Choroid plexus epithelial cell (primary cell): ENCODE measurements at regions not wholly inside any gene's neighbourhood (a gene's known extent, or its start where the extent isn't known, plus 50 kb on each side); places are given as distances from the start of the nearest gene placed in this dataset.

Experiments used
- DNase-seq: peaks from one replicate; pipeline ENCODE4 v3.0.0-alpha.2; 2010; ENCODE audit warnings: low read depth
- H3K4me3 ChIP-seq: 2 replicates; pipeline ENCODE4 v1.5.1; 2011; ENCODE audit warnings: low read depth, mild to moderate bottlenecking, control low read depth, low read length, moderate library complexity
- TF ChIP-seq, protein P1 (sequence below): conservative IDR thresholded peaks from 2 replicates; pipeline ENCODE4 v1.5.1; 2011; ENCODE audit warnings: low read depth, mild to moderate bottlenecking, control low read depth, inconsistent platforms, low read length, moderate library complexity

DNA sequence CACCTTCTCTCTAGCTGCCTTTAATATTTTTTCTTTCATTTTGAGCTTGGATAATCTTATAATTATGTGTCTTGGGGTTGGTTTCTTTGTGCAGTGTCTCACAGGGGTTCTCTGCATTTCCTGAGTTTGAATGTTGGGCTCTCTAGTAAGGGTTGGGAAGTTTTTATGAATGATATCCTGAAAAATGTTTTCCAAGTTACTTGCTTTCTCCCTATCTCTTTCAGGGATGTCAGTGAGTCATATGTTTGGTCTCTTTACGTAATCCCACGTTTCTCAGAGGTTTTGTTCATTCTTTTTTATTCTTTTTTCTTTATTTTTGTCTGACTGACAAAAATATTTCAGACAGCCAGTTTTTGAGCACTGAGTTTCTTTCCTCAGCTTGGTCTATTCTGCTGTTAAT, 55.4 kb upstream of the CCDC190 start:
- H3K4me3 ChIP-seq: no peak overlapping the region
- TF ChIP-seq, protein P1, sequence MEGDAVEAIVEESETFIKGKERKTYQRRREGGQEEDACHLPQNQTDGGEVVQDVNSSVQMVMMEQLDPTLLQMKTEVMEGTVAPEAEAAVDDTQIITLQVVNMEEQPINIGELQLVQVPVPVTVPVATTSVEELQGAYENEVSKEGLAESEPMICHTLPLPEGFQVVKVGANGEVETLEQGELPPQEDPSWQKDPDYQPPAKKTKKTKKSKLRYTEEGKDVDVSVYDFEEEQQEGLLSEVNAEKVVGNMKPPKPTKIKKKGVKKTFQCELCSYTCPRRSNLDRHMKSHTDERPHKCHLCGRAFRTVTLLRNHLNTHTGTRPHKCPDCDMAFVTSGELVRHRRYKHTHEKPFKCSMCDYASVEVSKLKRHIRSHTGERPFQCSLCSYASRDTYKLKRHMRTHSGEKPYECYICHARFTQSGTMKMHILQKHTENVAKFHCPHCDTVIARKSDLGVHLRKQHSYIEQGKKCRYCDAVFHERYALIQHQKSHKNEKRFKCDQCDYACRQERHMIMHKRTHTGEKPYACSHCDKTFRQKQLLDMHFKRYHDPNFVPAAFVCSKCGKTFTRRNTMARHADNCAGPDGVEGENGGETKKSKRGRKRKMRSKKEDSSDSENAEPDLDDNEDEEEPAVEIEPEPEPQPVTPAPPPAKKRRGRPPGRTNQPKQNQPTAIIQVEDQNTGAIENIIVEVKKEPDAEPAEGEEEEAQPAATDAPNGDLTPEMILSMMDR: no peak
- peak; percentile 53 for DNase-seq

DNA sequence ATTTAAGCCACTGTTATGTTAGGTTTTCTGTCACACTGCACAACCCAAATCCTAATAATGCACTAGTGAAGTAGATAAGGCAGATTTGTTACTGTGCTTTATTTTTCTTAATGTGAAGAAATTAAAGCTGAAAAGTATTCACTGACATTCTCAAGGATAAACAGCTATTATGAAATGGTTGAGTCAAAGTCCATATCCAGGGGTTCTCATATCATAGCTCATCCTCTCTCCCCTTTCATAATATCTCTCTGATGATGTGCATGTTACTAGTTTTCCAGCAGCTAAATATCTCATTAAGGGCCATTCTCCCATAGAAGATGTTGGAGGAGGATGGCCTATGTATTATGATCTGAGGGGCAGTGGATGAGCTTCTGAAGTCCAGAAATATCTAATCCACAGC, 53.6 kb upstream of the CCDC190 start:
- TF ChIP-seq, protein P1: no peak
- DNase-seq: no peak

DNA sequence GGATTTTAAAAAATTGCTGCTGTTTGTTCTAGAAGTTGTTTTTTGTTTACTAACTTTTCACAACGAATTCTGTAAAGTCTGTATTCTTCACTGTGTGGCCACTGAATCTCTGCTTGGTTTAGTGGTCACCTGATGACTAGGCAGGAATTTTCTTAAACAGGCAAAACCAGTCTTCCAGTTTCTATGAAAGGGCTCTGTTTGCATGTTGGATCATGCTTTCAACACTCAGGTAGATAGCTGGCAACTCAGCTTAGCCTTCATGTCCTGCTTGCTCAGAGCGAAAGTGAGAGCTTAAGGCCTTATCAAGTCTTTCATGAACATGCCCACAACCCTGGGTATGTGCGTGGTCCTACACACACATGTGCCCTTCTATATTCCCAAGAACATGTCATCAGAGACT, 52.4 kb upstream of the CCDC190 start:
- H3K4me3 ChIP-seq: no peak overlapping the region
- DNase-seq: no peak
- TF ChIP-seq, protein P1: no peak

More for the DNA sequence above, 53.6 kb upstream of the CCDC190 start:
- H3K4me3 ChIP-seq: no peak overlapping the region

DNA sequence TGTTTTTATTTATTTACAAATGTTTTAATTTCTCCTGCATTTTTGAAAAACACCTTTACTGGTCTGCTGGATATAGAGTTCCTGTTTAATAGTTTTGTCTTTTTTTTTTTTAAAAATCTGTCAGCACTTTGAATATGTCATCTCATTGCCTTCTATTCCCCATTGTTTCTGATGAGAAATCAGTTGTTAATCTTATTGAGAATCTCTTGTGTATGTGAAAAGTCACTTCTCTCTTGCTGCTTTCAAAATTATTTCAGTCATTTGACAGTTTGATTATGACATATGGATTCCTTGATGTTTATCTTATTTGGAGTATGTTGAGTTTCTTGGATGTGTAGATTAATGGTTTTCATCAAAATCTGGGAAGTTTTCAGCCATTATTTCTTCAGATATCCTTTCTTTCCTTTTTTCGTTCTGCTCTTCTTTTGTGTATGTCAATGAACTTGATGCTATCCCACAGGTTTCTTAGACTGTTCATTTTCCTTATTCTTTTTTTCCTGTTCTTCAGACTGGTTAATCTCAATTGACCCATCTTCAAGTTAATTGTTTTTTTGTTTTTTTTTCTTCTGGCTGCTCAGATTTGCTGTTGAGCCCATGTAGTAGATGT, 51.2 kb upstream of the CCDC190 start:
- TF ChIP-seq, protein P1: no peak
- DNase-seq: no peak

More for the DNA sequence above, 51.2 kb upstream of the CCDC190 start:
- H3K4me3 ChIP-seq: no peak overlapping the region
